ENCODE measurements at regions not wholly inside any gene's neighbourhood (a gene's known extent, or its start where the extent isn't known, plus 50 kb on each side); places are given as distances from the start of the nearest gene placed in this dataset.
"Not testable (repeated sequence)": the region's sequence is repeated elsewhere in the genome, so short reads cannot be mapped to it uniquely, and the experiment has no call there.

DNA sequence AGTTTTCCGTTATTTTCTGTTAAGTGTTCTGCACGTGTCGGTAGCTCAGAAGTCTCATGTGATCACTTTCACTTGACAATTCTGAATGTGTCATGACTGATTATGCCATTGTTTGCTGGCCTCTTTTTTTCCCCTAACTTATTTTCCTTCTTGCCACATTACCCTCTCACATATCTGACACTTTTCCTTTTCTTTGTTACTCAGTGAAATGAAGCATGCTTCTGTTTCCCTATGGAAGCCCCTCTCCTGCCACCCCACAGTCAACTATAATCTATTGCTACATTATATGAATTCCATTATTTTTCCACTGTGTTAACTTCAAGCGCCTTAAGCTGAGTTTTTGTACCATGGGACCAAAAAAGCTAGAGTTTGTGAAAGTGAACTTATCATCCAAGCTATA lies 531.6 kb upstream of the HS3ST5 start:
- no peaks in the 10 kb centered on the region for H3K36me3 ChIP-seq (ENCODE audit: insufficient read depth, low read length)
- H3K4me1 ChIP-seq (ENCODE audit: insufficient read depth, low read length), result no peaks in the 10 kb centered on the region
- no peak overlapping the region for H3K9ac ChIP-seq (ENCODE audit: low read depth, low read length)
- no peak overlapping the region for H3K4me3 ChIP-seq (ENCODE audit: low read length)
- 95% methylated on average over 4 of the region's 4 CpGs for WGBS
- H3K27me3 ChIP-seq (ENCODE audit: insufficient read depth, low read length), result no peaks in the 10 kb centered on the region
- H3K9me3 ChIP-seq (ENCODE audit: insufficient read depth, low read depth, low read length), result no peaks in the 10 kb centered on the region
- no peak overlapping the region for H3K27ac ChIP-seq (ENCODE audit: low read depth, low read length)

DNA sequence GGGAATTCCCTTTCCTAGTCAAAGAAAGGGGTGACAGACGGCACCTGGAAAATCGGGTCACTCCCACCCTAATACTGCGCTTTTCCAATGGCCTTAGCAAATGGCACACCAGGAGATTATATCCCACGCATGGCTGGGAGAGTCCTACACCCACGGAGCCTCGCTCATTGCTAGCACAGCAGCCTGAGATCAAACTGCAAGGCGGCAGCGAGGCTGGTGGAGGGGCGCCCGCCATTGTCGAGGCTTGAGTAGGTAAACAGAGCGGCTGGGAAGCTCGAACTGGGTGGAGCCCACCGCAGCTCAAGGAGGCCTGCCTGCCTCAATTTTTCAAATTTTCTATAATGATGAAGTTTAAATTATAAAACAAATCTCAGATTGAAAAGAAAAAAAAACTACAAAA lies 522.7 kb upstream of the HS3ST5 start:
- H3K9ac ChIP-seq (ENCODE audit: low read depth, low read length); H3K9me3 ChIP-seq (ENCODE audit: insufficient read depth, low read depth, low read length); H3K36me3 ChIP-seq (ENCODE audit: insufficient read depth, low read length); H3K27ac ChIP-seq (ENCODE audit: low read depth, low read length); H3K27me3 ChIP-seq (ENCODE audit: insufficient read depth, low read length); H3K4me3 ChIP-seq (ENCODE audit: low read length); H3K4me1 ChIP-seq (ENCODE audit: insufficient read depth, low read length): not testable (repeated sequence)
- 97% methylated on average over 14 of the region's 14 CpGs for WGBS

DNA sequence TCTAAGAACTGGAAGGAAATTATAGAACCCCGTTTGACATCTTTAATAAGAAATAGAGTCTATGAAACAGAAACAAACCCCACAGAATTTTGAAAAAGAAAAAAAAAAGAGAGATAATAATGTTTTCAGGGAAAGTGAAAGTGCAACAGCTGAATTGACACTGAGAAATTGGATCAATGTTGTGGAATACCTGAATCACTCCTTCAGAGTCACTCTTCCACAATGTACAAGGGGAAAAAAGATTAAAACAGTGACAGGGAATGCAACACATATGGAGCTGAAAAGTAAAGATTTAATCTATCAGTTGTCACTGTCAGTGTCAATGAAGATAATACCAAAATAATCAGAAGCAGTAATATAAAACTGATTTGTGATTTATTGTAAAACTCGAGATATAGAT lies 520.8 kb upstream of the HS3ST5 start:
- WGBS, result no CpG with 5 or more reads among the region's 2 CpGs
- Histone ChIP-seq H3K9me3 (ENCODE audit: insufficient read depth, low read depth, low read length) (peaks cover 3% of the 10 kb centered on the region; the same call in 1 of the 2 replicates), H3K9ac (ENCODE audit: low read depth, low read length) (no peak overlapping the region), H3K27ac (ENCODE audit: low read depth, low read length) (no peak overlapping the region), H3K27me3 (ENCODE audit: insufficient read depth, low read length) (no peaks in the 10 kb centered on the region), H3K36me3 (ENCODE audit: insufficient read depth, low read length) (no peaks in the 10 kb centered on the region), H3K4me1 (ENCODE audit: insufficient read depth, low read length) (no peaks in the 10 kb centered on the region), H3K4me3 (ENCODE audit: low read length) (no peak overlapping the region)

DNA sequence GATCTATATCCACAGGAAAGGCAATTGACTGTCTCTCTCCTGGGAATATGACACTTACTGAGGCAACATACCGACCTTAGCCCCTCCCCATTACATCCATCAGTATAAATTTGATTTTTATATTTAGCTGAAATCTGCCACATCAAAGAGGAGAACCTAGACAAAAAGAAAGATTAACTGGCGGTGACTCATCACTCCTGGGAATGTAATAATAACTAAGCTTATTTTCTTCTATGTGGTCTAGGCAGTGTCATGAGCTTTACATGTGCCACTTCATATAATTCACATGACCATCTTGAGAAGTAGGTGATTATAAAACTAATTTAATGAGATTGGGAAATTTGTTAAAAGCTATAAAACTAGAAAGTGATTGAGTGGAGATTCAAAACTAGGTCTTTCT lies 520.0 kb upstream of the HS3ST5 start:
- H3K4me1 ChIP-seq (ENCODE audit: insufficient read depth, low read length), result no peaks in the 10 kb centered on the region
- WGBS, result 100% methylated on average over 1 of the region's 2 CpGs

DNA sequence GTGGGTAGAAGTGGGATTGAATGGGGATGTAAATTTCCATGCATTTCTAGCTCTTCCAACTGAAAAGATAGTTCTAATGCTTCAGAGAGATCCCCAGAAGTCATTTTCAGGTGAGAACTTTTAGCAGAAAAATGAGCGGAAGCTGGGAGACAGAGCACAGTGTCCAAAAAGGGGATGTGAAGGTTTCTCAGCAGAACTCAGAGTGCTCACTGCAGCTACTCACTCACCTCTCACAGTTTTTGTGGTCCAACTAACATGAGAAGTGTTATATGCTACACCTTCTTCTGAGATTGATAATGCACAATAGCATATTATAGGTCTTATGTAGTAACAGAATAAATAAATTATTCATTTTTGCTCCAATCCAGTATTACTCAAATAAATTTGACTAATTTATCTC lies 519.2 kb upstream of the HS3ST5 start:
- no peak overlapping the region for H3K4me3 ChIP-seq (ENCODE audit: low read length)
- H3K36me3 ChIP-seq (ENCODE audit: insufficient read depth, low read length), result no peaks in the 10 kb centered on the region
- no peaks in the 10 kb centered on the region for H3K4me1 ChIP-seq (ENCODE audit: insufficient read depth, low read length)
- no peak overlapping the region for H3K27ac ChIP-seq (ENCODE audit: low read depth, low read length)
- no peaks in the 10 kb centered on the region for H3K27me3 ChIP-seq (ENCODE audit: insufficient read depth, low read length)
- H3K9ac ChIP-seq (ENCODE audit: low read depth, low read length), result no peak overlapping the region
- peaks cover 3% of the 10 kb centered on the region; the same call in 1 of the 2 replicates for H3K9me3 ChIP-seq (ENCODE audit: insufficient read depth, low read depth, low read length)
- 100% methylated on average over 1 of the region's 1 CpG for WGBS

More for the DNA sequence above, 520.0 kb upstream of the HS3ST5 start:
- Histone ChIP-seq H3K27me3 (ENCODE audit: insufficient read depth, low read length) (no peaks in the 10 kb centered on the region), H3K36me3 (ENCODE audit: insufficient read depth, low read length) (no peaks in the 10 kb centered on the region), H3K4me3 (ENCODE audit: low read length) (no peak overlapping the region), H3K9ac (ENCODE audit: low read depth, low read length) (no peak overlapping the region), H3K27ac (ENCODE audit: low read depth, low read length) (no peak overlapping the region), H3K9me3 (ENCODE audit: insufficient read depth, low read depth, low read length) (peaks cover 3% of the 10 kb centered on the region; the same call in 1 of the 2 replicates)

DNA sequence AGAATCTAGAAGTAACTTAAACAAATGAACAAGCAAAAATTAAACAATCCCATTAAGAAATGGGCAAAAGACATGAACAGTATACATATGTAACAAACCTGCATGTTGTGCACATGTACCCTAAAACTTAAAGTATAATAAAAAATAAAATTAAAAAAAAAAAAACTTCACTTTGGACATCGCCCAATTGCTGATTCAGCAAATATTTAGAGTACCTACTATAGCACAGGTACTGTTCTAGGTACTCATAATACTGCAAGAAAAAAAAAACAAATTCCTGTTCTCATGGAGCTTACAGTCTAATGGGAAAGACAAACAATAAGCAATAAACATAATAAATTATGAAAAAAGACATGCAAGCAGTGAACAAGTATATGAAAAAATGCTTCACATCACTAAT lies 501.5 kb upstream of the HS3ST5 start:
- Histone ChIP-seq H3K9ac (ENCODE audit: low read depth, low read length) (no peak overlapping the region), H3K27me3 (ENCODE audit: insufficient read depth, low read length) (no peaks in the 10 kb centered on the region), H3K27ac (ENCODE audit: low read depth, low read length) (no peak overlapping the region), H3K4me1 (ENCODE audit: insufficient read depth, low read length) (no peaks in the 10 kb centered on the region), H3K36me3 (ENCODE audit: insufficient read depth, low read length) (no peaks in the 10 kb centered on the region), H3K9me3 (ENCODE audit: insufficient read depth, low read depth, low read length) (no peaks in the 10 kb centered on the region), H3K4me3 (ENCODE audit: low read length) (no peak overlapping the region)
- WGBS, result no CpG with 5 or more reads among the region's 1 CpG

DNA sequence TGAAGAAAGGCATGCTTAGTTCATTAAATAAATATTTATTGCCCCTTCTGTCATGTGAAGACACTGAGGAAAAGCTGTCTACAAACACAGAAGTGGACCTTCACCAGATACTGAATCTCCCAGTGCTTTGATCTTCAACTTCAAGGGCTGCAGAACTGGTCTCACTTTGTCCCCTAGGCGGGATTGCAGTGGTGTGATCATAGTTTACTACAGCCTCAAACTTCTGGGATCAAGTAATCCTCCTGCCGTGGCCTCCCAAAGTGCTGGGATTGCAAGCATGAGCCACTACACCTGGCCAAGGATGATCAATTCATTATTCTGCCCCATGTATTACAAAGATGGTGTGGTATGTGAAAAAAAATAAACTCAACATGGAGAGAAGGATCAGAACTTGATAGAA lies 496.2 kb upstream of the HS3ST5 start:
- Histone ChIP-seq H3K27me3 (ENCODE audit: insufficient read depth, low read length) (no peaks in the 10 kb centered on the region), H3K9ac (ENCODE audit: low read depth, low read length) (no peak overlapping the region), H3K4me3 (ENCODE audit: low read length) (no peak overlapping the region), H3K9me3 (ENCODE audit: insufficient read depth, low read depth, low read length) (no peaks in the 10 kb centered on the region), H3K4me1 (ENCODE audit: insufficient read depth, low read length) (no peaks in the 10 kb centered on the region), H3K27ac (ENCODE audit: low read depth, low read length) (no peak overlapping the region), H3K36me3 (ENCODE audit: insufficient read depth, low read length) (no peaks in the 10 kb centered on the region)
- 98% methylated on average over 2 of the region's 2 CpGs for WGBS

DNA sequence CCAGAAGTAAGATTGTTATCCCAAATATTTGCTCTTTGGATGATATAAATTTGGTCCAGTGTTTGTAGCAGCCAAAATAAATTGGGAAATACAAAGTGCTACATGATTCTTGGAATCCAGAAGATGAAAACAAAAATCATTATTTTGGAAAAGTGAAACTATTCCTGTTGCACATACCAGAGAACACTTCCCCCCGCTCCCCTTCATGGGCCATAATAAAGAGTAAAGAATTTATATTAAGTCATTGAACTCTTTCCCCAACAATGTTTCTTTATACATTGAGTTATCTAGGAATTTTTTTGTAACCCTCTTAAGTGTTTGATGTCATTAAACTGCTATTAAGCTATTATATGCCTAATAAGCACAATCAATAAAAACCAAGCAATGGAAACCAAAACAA lies 490.4 kb upstream of the HS3ST5 start:
- H3K4me3 ChIP-seq (ENCODE audit: low read length), result no peak overlapping the region
- H3K4me1 ChIP-seq (ENCODE audit: insufficient read depth, low read length), result no peaks in the 10 kb centered on the region
- H3K9ac ChIP-seq (ENCODE audit: low read depth, low read length), result no peak overlapping the region
- H3K27ac ChIP-seq (ENCODE audit: low read depth, low read length), result no peak overlapping the region
- WGBS, result no CpG with 5 or more reads among the region's 1 CpG
- no peaks in the 10 kb centered on the region for H3K9me3 ChIP-seq (ENCODE audit: insufficient read depth, low read depth, low read length)
- no peaks in the 10 kb centered on the region for H3K27me3 ChIP-seq (ENCODE audit: insufficient read depth, low read length)
- no peaks in the 10 kb centered on the region for H3K36me3 ChIP-seq (ENCODE audit: insufficient read depth, low read length)

DNA sequence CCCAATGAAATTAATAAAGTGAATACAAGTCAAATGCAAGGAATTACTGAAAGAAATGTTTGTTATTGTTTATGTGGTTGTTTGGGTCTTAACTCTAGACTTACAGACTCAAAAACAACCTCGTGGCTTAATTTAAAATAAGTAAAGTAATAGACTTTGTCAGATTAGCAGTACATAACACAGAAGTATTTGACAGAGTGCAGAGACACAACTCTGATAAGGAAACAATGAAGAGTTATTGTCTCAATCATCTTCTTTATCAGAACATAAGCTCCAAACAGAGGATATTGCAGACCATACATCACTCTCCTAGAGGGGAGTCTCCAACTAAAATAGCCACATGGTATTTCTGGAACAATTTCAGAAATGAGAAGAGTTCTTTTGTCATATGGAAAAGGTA lies 487.7 kb upstream of the HS3ST5 start:
- no peaks in the 10 kb centered on the region for H3K36me3 ChIP-seq (ENCODE audit: insufficient read depth, low read length)
- H3K27me3 ChIP-seq (ENCODE audit: insufficient read depth, low read length), result no peaks in the 10 kb centered on the region
- WGBS, result no CpG with 5 or more reads among the region's 1 CpG

DNA sequence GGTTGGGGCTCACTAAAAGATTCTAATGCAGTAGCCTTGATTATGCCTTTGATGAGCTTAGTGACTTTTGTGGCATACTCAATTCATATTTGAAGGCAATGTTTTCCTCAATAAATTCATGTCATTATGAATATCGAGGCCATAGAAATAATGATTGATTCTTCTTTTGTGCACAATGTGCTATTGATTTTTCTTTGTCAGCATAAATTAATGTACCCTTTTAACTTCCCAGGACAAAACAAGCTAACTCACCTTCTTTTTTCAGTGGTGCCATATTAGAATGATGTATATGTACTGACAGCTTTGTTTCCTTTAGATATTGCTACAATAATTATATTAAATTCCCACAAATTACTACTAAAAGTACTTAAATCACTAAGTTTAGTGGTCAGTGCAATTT lies 484.3 kb upstream of the HS3ST5 start:
- H3K27me3 ChIP-seq (ENCODE audit: insufficient read depth, low read length), result no peaks in the 10 kb centered on the region
- H3K4me1 ChIP-seq (ENCODE audit: insufficient read depth, low read length), result no peaks in the 10 kb centered on the region
- WGBS, result no CpG with 5 or more reads among the region's 1 CpG
- no peak overlapping the region for H3K27ac ChIP-seq (ENCODE audit: low read depth, low read length)
- no peaks in the 10 kb centered on the region for H3K36me3 ChIP-seq (ENCODE audit: insufficient read depth, low read length)
- no peak overlapping the region for H3K4me3 ChIP-seq (ENCODE audit: low read length)
- H3K9me3 ChIP-seq (ENCODE audit: insufficient read depth, low read depth, low read length), result no peaks in the 10 kb centered on the region
- H3K9ac ChIP-seq (ENCODE audit: low read depth, low read length), result no peak overlapping the region

More for the DNA sequence above, 487.7 kb upstream of the HS3ST5 start:
- Histone ChIP-seq H3K4me1 (ENCODE audit: insufficient read depth, low read length) (no peaks in the 10 kb centered on the region), H3K9me3 (ENCODE audit: insufficient read depth, low read depth, low read length) (no peaks in the 10 kb centered on the region), H3K9ac (ENCODE audit: low read depth, low read length) (no peak overlapping the region), H3K4me3 (ENCODE audit: low read length) (no peak overlapping the region), H3K27ac (ENCODE audit: low read depth, low read length) (no peak overlapping the region)

DNA sequence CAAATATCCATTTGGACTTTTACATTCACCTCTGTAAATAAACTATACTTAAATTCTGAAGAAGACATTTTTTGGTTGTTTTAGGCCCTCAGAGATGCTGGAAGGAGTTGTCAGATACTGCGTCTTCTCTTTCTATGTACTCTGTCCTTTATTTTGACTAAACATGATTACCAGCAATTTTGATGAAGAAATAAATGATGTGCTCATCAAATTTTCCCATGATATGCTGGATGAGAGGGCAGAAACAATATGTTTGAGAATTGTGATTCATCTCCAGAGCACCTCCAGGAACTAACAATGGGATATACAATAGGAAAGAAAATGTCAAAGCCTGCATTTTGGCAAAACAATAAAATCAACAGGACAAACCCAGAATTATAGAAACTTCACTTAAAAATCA lies 481.6 kb upstream of the HS3ST5 start:
- no peak overlapping the region for H3K27ac ChIP-seq (ENCODE audit: low read depth, low read length)
- H3K27me3 ChIP-seq (ENCODE audit: insufficient read depth, low read length), result no peaks in the 10 kb centered on the region
- H3K4me3 ChIP-seq (ENCODE audit: low read length), result no peak overlapping the region
- H3K4me1 ChIP-seq (ENCODE audit: insufficient read depth, low read length), result no peaks in the 10 kb centered on the region
- no peaks in the 10 kb centered on the region for H3K9me3 ChIP-seq (ENCODE audit: insufficient read depth, low read depth, low read length)
- no peaks in the 10 kb centered on the region for H3K36me3 ChIP-seq (ENCODE audit: insufficient read depth, low read length)
- H3K9ac ChIP-seq (ENCODE audit: low read depth, low read length), result no peak overlapping the region
- 100% methylated on average over 1 of the region's 1 CpG for WGBS

DNA sequence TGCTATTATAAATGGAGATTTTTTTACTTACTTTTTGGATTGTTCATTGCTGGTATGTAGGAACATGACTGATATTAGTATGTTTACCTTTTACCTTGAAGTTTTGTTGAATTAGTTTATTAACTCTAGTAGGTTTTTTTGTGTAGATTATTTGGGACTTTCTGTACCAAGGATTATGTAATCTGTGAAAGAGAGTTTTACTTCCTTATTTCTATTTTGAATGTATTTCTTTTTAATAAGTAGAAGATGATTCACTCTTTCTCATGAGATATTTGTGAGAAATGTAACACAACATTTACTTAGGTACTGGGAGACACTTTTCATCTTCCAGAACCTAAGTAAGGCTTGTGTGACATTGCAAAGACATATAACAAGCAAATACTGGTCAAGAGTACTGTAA lies 473.9 kb upstream of the HS3ST5 start:
- Histone ChIP-seq H3K27me3 (ENCODE audit: insufficient read depth, low read length) (no peaks in the 10 kb centered on the region), H3K27ac (ENCODE audit: low read depth, low read length) (no peak overlapping the region), H3K9me3 (ENCODE audit: insufficient read depth, low read depth, low read length) (no peaks in the 10 kb centered on the region), H3K4me1 (ENCODE audit: insufficient read depth, low read length) (no peaks in the 10 kb centered on the region), H3K4me3 (ENCODE audit: low read length) (no peak overlapping the region), H3K9ac (ENCODE audit: low read depth, low read length) (no peak overlapping the region), H3K36me3 (ENCODE audit: insufficient read depth, low read length) (no peaks in the 10 kb centered on the region)
